PFSK-1 (cell line): ENCODE measurements at regions not wholly inside any gene's neighbourhood (a gene's known extent, or its start where the extent isn't known, plus 50 kb on each side); places are given as distances from the start of the nearest gene placed in this dataset.

Experiments
- FOXP2 ChIP-seq: optimal IDR thresholded peaks from 2 replicates; pipeline ENCODE3; 2011; ENCODE audit warnings: borderline replicate concordance, control low read depth, inconsistent platforms; ENCODE audit not compliant: insufficient read depth; ENCODE audit errors: extremely low read length, extremely low read depth
- POLR2AphosphoS5 ChIP-seq: IDR thresholded peaks from 2 replicates; pipeline ENCODE4 v1.6.1; 2012; ENCODE audit warnings: low read depth, mild to moderate bottlenecking, control low read depth, low read length, moderate library complexity
- TAF1 ChIP-seq: IDR thresholded peaks from 2 replicates; pipeline ENCODE4 v1.6.1; 2012; ENCODE audit warnings: low read length, control low read depth, borderline replicate concordance; ENCODE audit not compliant: insufficient read depth

DNA sequence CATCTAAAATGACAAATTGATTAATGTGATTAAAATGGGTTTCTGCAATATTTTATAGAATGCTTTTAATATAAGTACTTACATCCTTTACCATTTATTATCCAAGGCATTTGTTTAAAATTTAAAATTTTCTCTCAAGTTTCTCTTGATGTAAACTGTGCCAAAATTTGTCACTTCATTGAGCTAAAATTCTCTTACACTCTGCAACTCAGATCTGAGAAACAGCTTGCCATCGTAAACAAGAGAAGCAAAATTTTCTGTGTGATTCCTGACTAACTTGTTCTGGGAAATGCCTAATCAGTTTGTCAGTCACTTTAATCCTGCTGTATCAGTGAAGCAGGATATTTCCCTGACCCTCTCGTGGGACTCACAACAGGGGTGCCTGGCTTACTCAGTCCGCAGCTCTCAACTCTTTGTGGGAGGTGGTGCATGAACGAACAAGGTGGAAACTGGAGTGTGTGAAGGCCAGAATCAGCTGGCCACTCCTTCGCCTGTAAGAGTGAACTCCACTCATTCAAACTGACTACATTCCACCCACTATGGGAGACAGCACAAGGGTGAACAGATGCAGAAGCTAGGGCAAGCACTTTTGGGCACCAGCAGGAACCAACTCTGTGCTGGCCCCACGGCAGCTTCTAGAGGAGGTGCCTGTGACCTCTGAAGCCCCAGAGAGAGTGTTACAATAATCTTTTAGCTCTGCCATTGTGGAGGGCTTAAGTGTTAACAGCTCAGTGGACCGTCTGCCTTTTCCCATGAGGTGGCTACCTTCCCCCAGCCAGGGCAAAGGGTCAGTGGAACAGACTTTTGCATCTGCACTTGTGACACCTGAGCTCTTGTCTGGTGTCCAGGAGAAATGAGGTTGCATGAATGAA lies 349.4 kb downstream of the FAT4 start:
- TF ChIP-seq POLR2AphosphoS5 (no peak), FOXP2 (no peak), TAF1 (no peak)
